MCF 10A (cell line): ENCODE measurements at regions not wholly inside any gene's neighbourhood (a gene's known extent, or its start where the extent isn't known, plus 50 kb on each side); places are given as distances from the start of the nearest gene placed in this dataset.

Source experiments
- BruUV-seq: library from RNA; stranded (reverse); fragments of 400-500 nt; replicated peaks from 2 replicates; lab custom pipeline; 2021; lab: Mats Ljungman, UMichigan
- CTCF ChIA-PET: fragments of 300-600 bp; sonication (Branson Sonifier 250); formaldehyde crosslinking; extraction: SDS; loops from one replicate; lab custom pipeline; 2021; ENCODE audit warnings: antibody characterized with exemption, inconsistent platforms; lab: Yijun Ruan, JAX
- POLR2A ChIA-PET: fragments of 300-600, 350-650 bp; sonication (Branson Sonifier 250); formaldehyde crosslinking; extraction: SDS; loops from one replicate; lab custom pipeline; 2020; ENCODE audit warnings: antibody characterized with exemption, inconsistent platforms; lab: Yijun Ruan, JAX
- DNase-seq: peaks from one replicate; pipeline ENCODE4 v3.0.0-alpha.2; 2018; ENCODE audit not compliant: unreplicated experiment
- H3K27ac Mint-ChIP-seq: one replicate; pipeline ENCODE4 v1.8.0; 2022; ENCODE audit warnings: mild to moderate bottlenecking, low read depth, mixed read lengths; ENCODE audit not compliant: unreplicated experiment
- H3K27me3 Mint-ChIP-seq: one replicate; pipeline ENCODE4 v1.8.0; 2022; ENCODE audit warnings: mixed read lengths; ENCODE audit not compliant: insufficient read depth, unreplicated experiment
- H3K36me3 Mint-ChIP-seq: one replicate; pipeline ENCODE4 v1.8.0; 2022; ENCODE audit warnings: mild to moderate bottlenecking, moderate library complexity, mixed read lengths; ENCODE audit not compliant: insufficient read depth, unreplicated experiment
- H3K4me1 Mint-ChIP-seq: one replicate; pipeline ENCODE4 v1.8.0; 2022; ENCODE audit warnings: mixed read lengths; ENCODE audit not compliant: insufficient read depth, unreplicated experiment
- H3K4me3 Mint-ChIP-seq: one replicate; pipeline ENCODE4 v1.8.0; 2022; ENCODE audit warnings: mild to moderate bottlenecking, moderate library complexity, mixed read lengths; ENCODE audit not compliant: unreplicated experiment
- H3K9me3 Mint-ChIP-seq: one replicate; pipeline ENCODE4 v1.8.0; 2022; ENCODE audit warnings: mixed read lengths; ENCODE audit not compliant: unreplicated experiment
- intact Hi-C: fragments of 100-400 bp; cut with micrococcal nuclease; formaldehyde crosslinking; loops from 2 replicates; pipeline ENCODE4 v1.14.1; 2022
- TF ChIP-seq, protein P1 (sequence below): fragments of 200-600 bp; IDR thresholded peaks from one replicate; pipeline ENCODE4 v1.8.0; 2022; ENCODE audit warnings: antibody characterized with exemption, mild to moderate bottlenecking; ENCODE audit not compliant: unreplicated experiment

DNA sequence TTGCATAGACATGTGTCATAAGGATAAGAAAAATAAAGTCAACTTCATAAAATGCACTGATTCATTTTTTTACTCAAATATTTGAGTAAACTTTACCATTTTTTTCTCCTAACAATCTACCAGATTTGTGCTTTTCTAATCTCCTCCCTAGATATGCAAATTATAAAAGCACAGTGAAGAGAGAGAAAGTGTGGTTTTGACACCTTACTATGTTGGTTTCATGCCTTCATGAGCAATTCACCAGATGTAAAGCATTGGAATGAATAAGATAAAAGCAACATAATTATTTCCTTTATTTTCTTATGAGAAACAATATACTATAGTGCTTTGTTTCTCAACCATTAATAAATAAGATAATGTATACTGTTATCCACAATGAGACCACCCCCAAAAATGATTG lies 432.5 kb upstream of the PCDH15 start:
- ChIA-PET POLR2A (no interaction called here), CTCF (no interaction called here)
- Mint-ChIP-seq H3K27ac (no peak overlapping the region), H3K9me3 (no peaks in the 10 kb centered on the region), H3K36me3 (no peaks in the 10 kb centered on the region), H3K4me3 (no peak overlapping the region), H3K4me1 (no peaks in the 10 kb centered on the region), H3K27me3 (no peaks in the 10 kb centered on the region)
- TF ChIP-seq, protein P1, sequence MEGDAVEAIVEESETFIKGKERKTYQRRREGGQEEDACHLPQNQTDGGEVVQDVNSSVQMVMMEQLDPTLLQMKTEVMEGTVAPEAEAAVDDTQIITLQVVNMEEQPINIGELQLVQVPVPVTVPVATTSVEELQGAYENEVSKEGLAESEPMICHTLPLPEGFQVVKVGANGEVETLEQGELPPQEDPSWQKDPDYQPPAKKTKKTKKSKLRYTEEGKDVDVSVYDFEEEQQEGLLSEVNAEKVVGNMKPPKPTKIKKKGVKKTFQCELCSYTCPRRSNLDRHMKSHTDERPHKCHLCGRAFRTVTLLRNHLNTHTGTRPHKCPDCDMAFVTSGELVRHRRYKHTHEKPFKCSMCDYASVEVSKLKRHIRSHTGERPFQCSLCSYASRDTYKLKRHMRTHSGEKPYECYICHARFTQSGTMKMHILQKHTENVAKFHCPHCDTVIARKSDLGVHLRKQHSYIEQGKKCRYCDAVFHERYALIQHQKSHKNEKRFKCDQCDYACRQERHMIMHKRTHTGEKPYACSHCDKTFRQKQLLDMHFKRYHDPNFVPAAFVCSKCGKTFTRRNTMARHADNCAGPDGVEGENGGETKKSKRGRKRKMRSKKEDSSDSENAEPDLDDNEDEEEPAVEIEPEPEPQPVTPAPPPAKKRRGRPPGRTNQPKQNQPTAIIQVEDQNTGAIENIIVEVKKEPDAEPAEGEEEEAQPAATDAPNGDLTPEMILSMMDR, result no peak
- DNase-seq, result no peak
- intact Hi-C loops, result no loop called here
- no TSS peak for BruUV-seq

DNA sequence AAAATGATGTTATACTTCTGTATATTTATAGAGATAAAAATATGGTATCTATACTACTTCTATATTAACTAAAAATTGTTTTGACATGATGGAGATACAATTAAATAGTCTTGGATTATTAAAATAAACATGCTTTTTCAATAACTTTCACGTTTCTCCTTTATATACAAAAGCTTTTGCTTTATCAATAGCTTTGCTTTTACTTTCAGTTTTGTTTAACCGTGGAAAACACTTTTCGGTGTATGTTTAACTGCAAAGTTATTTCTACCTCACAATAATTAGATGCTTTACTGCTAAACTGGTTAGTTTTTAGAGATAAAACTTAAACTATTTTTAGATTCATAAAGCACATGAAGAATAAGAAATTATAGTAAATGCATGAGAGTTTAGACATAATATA lies 432.1 kb upstream of the PCDH15 start:
- H3K27ac Mint-ChIP-seq, result no peak overlapping the region
- intact Hi-C loops, result no loop called here
- peaks cover 3% of the 10 kb centered on the region for H3K27me3 Mint-ChIP-seq
- H3K4me1 Mint-ChIP-seq, result no peaks in the 10 kb centered on the region
- CTCF ChIA-PET, result interaction anchor here (0.6 kb wide), 1 partner anchor 381 kb away, joined by 3 read pairs; no protein-coding TSS in a partner anchor
- BruUV-seq, result no TSS peak
- H3K9me3 Mint-ChIP-seq, result no peaks in the 10 kb centered on the region
- H3K4me3 Mint-ChIP-seq, result no peak overlapping the region
- TF ChIP-seq, protein P1, result no peak
- POLR2A ChIA-PET, result no interaction called here
- H3K36me3 Mint-ChIP-seq, result no peaks in the 10 kb centered on the region
- DNase-seq, result no peak

DNA sequence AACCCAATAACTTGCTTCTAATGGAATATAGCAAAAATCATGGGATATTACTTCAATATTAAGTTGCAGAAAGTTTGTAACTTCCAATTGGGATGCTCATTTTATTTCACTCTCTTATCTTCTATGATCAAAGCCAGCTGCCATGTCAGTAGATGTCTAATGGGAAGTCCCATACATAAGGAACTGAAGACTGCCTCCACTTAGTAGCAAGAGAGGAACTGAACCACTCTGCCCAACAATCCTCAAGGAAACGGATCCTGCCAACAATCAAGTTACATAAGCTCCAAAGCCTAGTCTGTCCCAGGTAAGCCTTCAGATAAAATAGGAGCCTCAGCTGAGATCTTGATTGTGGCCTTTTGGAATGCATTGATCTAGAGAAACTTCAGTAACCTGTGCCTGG lies 431.5 kb upstream of the PCDH15 start:
- Mint-ChIP-seq H3K27ac (no peak overlapping the region), H3K4me1 (no peaks in the 10 kb centered on the region), H3K9me3 (no peaks in the 10 kb centered on the region), H3K36me3 (no peaks in the 10 kb centered on the region), H3K27me3 (peaks cover 9% of the 10 kb centered on the region), H3K4me3 (no peak overlapping the region)
- ChIA-PET CTCF (interaction anchor here (0.6 kb wide), 1 partner anchor 381 kb away, joined by 3 read pairs; no protein-coding TSS in a partner anchor), POLR2A (no interaction called here)
- BruUV-seq, result no TSS peak
- TF ChIP-seq, protein P1, result no peak
- no peak for DNase-seq
- intact Hi-C loops, result no loop called here

DNA sequence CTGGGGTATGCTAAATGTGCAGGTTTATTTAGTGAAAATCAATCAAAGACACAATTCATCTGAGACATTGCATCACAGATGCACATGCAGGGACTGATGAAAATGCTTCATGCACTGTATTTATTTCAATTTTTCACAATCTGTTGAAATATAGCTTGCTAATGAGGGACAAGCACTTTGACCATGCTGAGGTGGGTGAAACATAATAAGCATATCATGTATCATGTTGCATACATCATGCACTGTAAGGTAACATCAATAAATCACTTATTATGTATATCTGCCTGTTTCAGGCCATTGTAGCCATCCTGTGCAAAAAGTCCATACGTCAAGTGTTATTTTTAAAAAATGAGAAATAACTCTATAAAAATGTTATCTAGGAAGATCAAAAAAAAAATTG lies 426.9 kb upstream of the PCDH15 start:
- CTCF ChIA-PET, result interaction anchor here (0.6 kb wide), 1 partner anchor 324 kb away, joined by 3 read pairs; no protein-coding TSS in a partner anchor
- peaks cover 45% of the 10 kb centered on the region for H3K27me3 Mint-ChIP-seq
- DNase-seq, result no peak
- TF ChIP-seq, protein P1, result no peak
- H3K27ac Mint-ChIP-seq, result no peak overlapping the region
- BruUV-seq, result no TSS peak
- intact Hi-C loops, result no loop called here
- H3K36me3 Mint-ChIP-seq, result no peaks in the 10 kb centered on the region
- no peak overlapping the region for H3K4me3 Mint-ChIP-seq
- H3K4me1 Mint-ChIP-seq, result no peaks in the 10 kb centered on the region
- no peaks in the 10 kb centered on the region for H3K9me3 Mint-ChIP-seq
- POLR2A ChIA-PET, result no interaction called here
